Mesendoderm (in vitro differentiated cells): ENCODE measurements at regions not wholly inside any gene's neighbourhood (a gene's known extent, or its start where the extent isn't known, plus 50 kb on each side); places are given as distances from the start of the nearest gene placed in this dataset.

ENCODE experiments used
- DNase-seq: peaks from one replicate; pipeline ENCODE4 v3.0.0; 2013
- H2AK5ac ChIP-seq: 2 replicates; pipeline ENCODE4 v1.6.1; 2013; ENCODE audit warnings: low read length, inconsistent platforms
- H2BK120ac ChIP-seq: 2 replicates; pipeline ENCODE4 v1.6.1; 2013; ENCODE audit warnings: low read depth, mild to moderate bottlenecking, low read length, moderate library complexity, mixed read lengths
- H2BK15ac ChIP-seq: replicated peaks from 2 replicates; pipeline ENCODE4 v1.6.1; 2013; ENCODE audit warnings: low read depth, mild to moderate bottlenecking, moderate library complexity
- H2BK5ac ChIP-seq: 2 replicates; pipeline ENCODE4 v1.6.1; 2013; ENCODE audit warnings: low read length, inconsistent platforms
- H3K18ac ChIP-seq: 2 replicates; pipeline ENCODE4 v1.6.1; 2013; ENCODE audit warnings: mild to moderate bottlenecking, low read length, mixed read lengths
- H3K23ac ChIP-seq: one replicate; pipeline ENCODE4 v1.6.1; 2013; ENCODE audit warnings: low read length
- H3K27ac ChIP-seq: 2 replicates; pipeline ENCODE4 v1.5.1; 2013; ENCODE audit warnings: low read depth, mild to moderate bottlenecking, inconsistent platforms, low read length, moderate library complexity
- H3K27me3 ChIP-seq: 2 replicates; pipeline ENCODE4 v1.6.1; 2013; ENCODE audit warnings: low read length, control low read depth, mild to moderate bottlenecking, inconsistent platforms; ENCODE audit not compliant: insufficient read depth, poor library complexity
- H3K36me3 ChIP-seq: 2 replicates; pipeline ENCODE4 v1.6.1; 2013; ENCODE audit warnings: low read length, inconsistent platforms; ENCODE audit not compliant: control insufficient read depth, insufficient read depth
- H3K4ac ChIP-seq: one replicate; pipeline ENCODE4 v1.6.1; 2013; ENCODE audit warnings: low read depth, mild to moderate bottlenecking, low read length, moderate library complexity
- H3K4me1 ChIP-seq: 2 replicates; pipeline ENCODE4 v1.6.1; 2013; ENCODE audit warnings: low read depth, low read length, inconsistent platforms; ENCODE audit not compliant: control insufficient read depth
- H3K4me2 ChIP-seq: 2 replicates; pipeline ENCODE4 v1.6.1; 2013; ENCODE audit warnings: low read length
- H3K4me3 ChIP-seq: 2 replicates; pipeline ENCODE4 v1.5.1; 2013; ENCODE audit warnings: mild to moderate bottlenecking, low read length
- H3K56ac ChIP-seq: one replicate; pipeline ENCODE4 v1.6.1; 2013; ENCODE audit warnings: low read length
- H3K79me1 ChIP-seq: 2 replicates; pipeline ENCODE4 v1.6.1; 2013; ENCODE audit warnings: low read length, inconsistent platforms
- H3K79me2 ChIP-seq: 2 replicates; pipeline ENCODE4 v1.6.1; 2013; ENCODE audit warnings: mild to moderate bottlenecking, low read length; ENCODE audit not compliant: control insufficient read depth, insufficient read depth
- H3K9ac ChIP-seq: 2 replicates; pipeline ENCODE4 v1.6.1; 2013; ENCODE audit warnings: low read length, inconsistent platforms
- H4K5ac ChIP-seq: one replicate; pipeline ENCODE4 v1.6.1; 2013; ENCODE audit warnings: low read length
- H4K8ac ChIP-seq: one replicate; pipeline ENCODE4 v1.6.1; 2013; ENCODE audit warnings: low read depth, mild to moderate bottlenecking, control low read depth, low read length, moderate library complexity
- WGBS: extraction: QIAGEN DNeasy Blood & Tissue Kit; methylation state at CpG from one replicate; pipeline ENCODE4 v1.1.7; 2013; ENCODE audit warnings: low lambda C conversion rate, missing lambda C conversion rate; ENCODE audit not compliant: insufficient coverage; ENCODE audit errors: extremely low coverage; 5-methylcytosine and 5-hydroxymethylcytosine counted together

DNA sequence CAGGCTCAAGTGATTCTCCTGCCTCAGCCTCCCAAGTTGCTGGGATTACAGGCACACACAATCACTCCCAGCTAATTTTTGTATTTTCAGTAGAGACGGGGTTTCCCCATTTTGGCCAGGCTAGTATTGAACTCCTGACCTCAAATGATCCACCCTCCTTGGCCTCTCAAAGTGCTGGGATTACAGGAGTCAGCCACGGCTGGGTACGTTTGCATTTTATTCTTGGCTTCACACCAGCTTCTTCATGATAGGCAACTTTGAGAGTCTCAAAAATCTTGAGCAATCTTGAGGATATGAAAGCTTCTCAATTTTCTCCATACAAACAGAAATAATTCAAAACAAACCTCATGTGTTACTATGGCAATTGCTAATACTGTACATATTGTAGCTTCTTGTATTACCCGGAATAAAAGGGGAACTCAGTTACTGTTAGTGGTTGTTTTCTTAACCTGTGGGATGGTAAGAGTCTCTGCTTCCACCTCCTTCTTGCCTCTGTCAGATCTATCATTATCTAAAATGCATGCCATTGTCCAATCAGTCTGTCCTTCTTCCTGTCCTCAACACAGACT is 102.9 kb upstream of the SYT4 start:
- Histone ChIP-seq H2BK5ac (no peak overlapping the region), H3K27ac (no peak overlapping the region), H3K18ac (no peak overlapping the region), H3K4me3 (no peak overlapping the region), H3K79me2 (no peaks in the 10 kb centered on the region), H3K4me2 (no peak overlapping the region), H4K5ac (no peak overlapping the region), H3K36me3 (no peaks in the 10 kb centered on the region), H3K4me1 (no peaks in the 10 kb centered on the region), H2BK120ac (no peak overlapping the region), H3K56ac (no peak overlapping the region), H3K23ac (no peak overlapping the region), H3K4ac (no peak overlapping the region), H3K79me1 (no peaks in the 10 kb centered on the region), H3K9ac (no peak overlapping the region), H3K27me3 (no peaks in the 10 kb centered on the region), H4K8ac (no peak overlapping the region), H2BK15ac (no peak overlapping the region), H2AK5ac (no peak overlapping the region)
- DNase-seq: no peak
- no CpG with 5 or more reads among the region's 4 CpGs for WGBS

DNA sequence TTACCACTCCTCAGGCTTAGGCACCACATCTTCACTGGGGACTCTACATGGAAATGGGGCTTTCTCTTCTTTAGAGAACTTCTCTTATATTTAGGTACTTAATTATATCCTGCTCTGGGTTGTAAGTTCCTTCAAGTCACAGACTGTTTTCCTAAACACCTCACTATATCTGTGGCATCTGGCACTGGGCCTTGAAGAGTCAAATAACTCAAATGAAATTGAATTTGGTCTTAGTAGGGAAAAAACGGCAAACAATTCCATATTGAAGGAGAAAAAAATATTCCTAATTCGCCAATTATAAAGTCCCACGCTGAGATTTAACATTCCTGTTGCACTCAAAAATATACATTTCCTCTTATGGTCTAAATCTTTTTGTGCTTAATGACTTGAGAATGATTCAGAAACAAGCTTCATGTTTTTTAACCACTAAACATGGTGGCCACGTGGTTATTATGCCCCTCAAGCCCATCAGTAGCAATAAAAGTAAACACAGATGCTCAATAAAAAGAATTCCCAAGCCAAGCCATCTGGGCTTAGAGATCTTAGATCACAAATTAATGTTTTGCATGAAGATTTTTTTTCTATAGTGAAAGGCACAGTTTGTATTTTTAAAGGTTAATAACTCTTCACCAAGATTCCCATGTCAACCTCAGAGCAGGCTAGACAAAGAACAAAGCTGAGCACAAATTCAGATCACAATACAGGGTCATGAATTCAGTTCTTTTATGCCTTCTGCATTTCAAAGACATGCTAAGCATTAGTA is 105.5 kb upstream of the SYT4 start:
- Histone ChIP-seq H3K4me3 (no peak overlapping the region), H3K4me1 (no peaks in the 10 kb centered on the region), H2BK15ac (no peak overlapping the region), H3K4ac (no peak overlapping the region), H3K79me1 (no peaks in the 10 kb centered on the region), H3K27ac (no peak overlapping the region), H4K8ac (no peak overlapping the region), H3K23ac (no peak overlapping the region), H4K5ac (no peak overlapping the region), H3K4me2 (no peak overlapping the region), H3K79me2 (no peaks in the 10 kb centered on the region), H3K27me3 (no peaks in the 10 kb centered on the region), H2BK120ac (no peak overlapping the region), H3K56ac (no peak overlapping the region), H3K9ac (no peak overlapping the region), H2AK5ac (no peak overlapping the region), H2BK5ac (no peak overlapping the region), H3K18ac (no peak overlapping the region), H3K36me3 (no peaks in the 10 kb centered on the region)
- no CpG with 5 or more reads among the region's 4 CpGs for WGBS
- DNase-seq: no peak

DNA sequence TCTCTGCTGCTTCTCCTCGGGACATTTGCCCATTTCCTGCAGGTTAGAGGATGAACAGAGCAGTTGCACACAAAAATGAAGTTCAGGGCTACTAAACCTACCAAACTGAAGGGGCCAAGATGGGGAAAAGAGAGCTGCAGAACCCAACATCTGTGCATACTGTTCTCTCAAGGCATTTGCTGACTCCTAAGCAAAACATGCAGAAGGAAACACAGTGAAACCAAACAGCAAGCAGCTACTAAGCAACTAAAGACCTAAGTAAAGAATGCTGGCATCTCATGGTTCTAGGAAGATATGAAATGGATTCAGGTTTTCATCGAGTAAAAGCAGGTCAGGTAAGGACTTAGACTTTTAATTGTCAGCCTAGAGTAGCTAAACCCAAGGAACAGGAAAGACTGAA is 111.9 kb upstream of the SYT4 start:
- H3K79me1 ChIP-seq: no peaks in the 10 kb centered on the region
- no peak overlapping the region for H4K8ac ChIP-seq
- no CpG with 5 or more reads among the region's 2 CpGs for WGBS
- H3K4me2 ChIP-seq: no peak overlapping the region
- no peak overlapping the region for H3K9ac ChIP-seq
- H3K27me3 ChIP-seq: no peaks in the 10 kb centered on the region
- no peak overlapping the region for H3K23ac ChIP-seq
- no peaks in the 10 kb centered on the region for H3K4me1 ChIP-seq
- H2BK5ac ChIP-seq: no peak overlapping the region
- no peak overlapping the region for H2BK15ac ChIP-seq
- H2AK5ac ChIP-seq: no peak overlapping the region
- H3K4ac ChIP-seq: no peak overlapping the region
- no peak overlapping the region for H3K4me3 ChIP-seq
- H3K27ac ChIP-seq: no peak overlapping the region
- no peaks in the 10 kb centered on the region for H3K79me2 ChIP-seq
- H2BK120ac ChIP-seq: no peak overlapping the region
- peak; percentile 17 for DNase-seq
- H3K36me3 ChIP-seq: no peaks in the 10 kb centered on the region
- H4K5ac ChIP-seq: no peak overlapping the region
- no peak overlapping the region for H3K18ac ChIP-seq
- H3K56ac ChIP-seq: no peak overlapping the region

DNA sequence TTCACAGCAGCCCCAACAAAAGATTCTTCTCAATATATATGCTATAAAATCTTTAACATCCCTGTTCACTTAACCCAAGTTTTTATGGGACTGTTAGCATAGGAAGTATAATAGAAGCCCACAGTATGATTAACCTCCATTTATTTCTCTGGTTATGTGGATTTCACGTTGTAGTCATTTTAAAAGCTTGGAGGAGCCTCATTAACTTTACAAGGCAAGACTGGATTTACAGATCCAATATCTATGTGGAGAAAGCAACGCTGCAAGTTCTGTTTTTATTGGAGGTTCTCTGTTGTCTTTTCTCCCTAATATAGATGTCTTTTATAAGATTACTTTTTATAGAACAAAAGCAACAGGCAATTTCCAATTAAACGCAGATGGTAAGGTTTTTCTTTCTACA is 114.9 kb upstream of the SYT4 start:
- H3K36me3 ChIP-seq: no peaks in the 10 kb centered on the region

GRCh38 chr18:43393174-43393573 is 115.9 kb upstream of the SYT4 start:
- no peak for DNase-seq
- no peak overlapping the region for H3K9ac ChIP-seq
- no peak overlapping the region for H2BK5ac ChIP-seq
- no peaks in the 10 kb centered on the region for H3K79me1 ChIP-seq
- H2AK5ac ChIP-seq: no peak overlapping the region
- H3K27me3 ChIP-seq: no peaks in the 10 kb centered on the region
- H3K18ac ChIP-seq: no peak overlapping the region
- H3K79me2 ChIP-seq: no peaks in the 10 kb centered on the region
- no peak overlapping the region for H3K4ac ChIP-seq
- no peak overlapping the region for H4K5ac ChIP-seq
- H3K56ac ChIP-seq: no peak overlapping the region
- H2BK120ac ChIP-seq: no peak overlapping the region
- H3K4me3 ChIP-seq: no peak overlapping the region
- no peak overlapping the region for H3K27ac ChIP-seq
- H3K4me2 ChIP-seq: no peak overlapping the region
- no peaks in the 10 kb centered on the region for H3K36me3 ChIP-seq
- no CpG with 5 or more reads among the region's 2 CpGs for WGBS
- no peak overlapping the region for H3K23ac ChIP-seq
- no peak overlapping the region for H4K8ac ChIP-seq
- H3K4me1 ChIP-seq: no peaks in the 10 kb centered on the region
- H2BK15ac ChIP-seq: no peak overlapping the region

More for the DNA sequence above, 114.9 kb upstream of the SYT4 start:
- H4K8ac ChIP-seq: no peak overlapping the region
- no peak overlapping the region for H3K4me3 ChIP-seq
- H3K79me1 ChIP-seq: no peaks in the 10 kb centered on the region
- H3K27ac ChIP-seq: no peak overlapping the region
- no peak overlapping the region for H3K56ac ChIP-seq
- no CpG with 5 or more reads among the region's 3 CpGs for WGBS
- H3K23ac ChIP-seq: no peak overlapping the region
- H2AK5ac ChIP-seq: no peak overlapping the region
- no peak overlapping the region for H3K4ac ChIP-seq
- no peak overlapping the region for H3K9ac ChIP-seq
- no peaks in the 10 kb centered on the region for H3K4me1 ChIP-seq
- H3K4me2 ChIP-seq: no peak overlapping the region
- no peak overlapping the region for H2BK15ac ChIP-seq
- H3K18ac ChIP-seq: no peak overlapping the region
- H4K5ac ChIP-seq: no peak overlapping the region
- no peaks in the 10 kb centered on the region for H3K79me2 ChIP-seq
- H2BK5ac ChIP-seq: no peak overlapping the region
- no peak overlapping the region for H2BK120ac ChIP-seq
- no peaks in the 10 kb centered on the region for H3K27me3 ChIP-seq
- no peak for DNase-seq

DNA sequence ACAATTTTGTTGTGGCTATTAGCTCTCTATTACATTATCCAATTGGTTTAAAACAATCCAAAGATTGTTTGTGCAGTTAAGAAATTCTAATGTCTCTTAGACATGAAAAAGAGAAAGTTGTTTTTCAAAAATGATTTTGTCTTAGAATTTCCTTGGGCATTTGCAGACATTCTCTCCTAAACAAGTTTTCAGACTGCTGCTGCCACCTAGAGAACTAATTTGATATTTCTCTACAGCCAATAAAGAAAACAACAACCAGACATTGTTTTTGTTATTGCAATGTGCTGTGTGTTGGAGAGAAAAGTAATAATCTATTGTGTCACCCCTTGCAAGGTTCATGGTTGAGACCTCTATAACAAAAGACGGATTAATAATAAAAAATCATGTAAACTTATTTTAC is 119.0 kb upstream of the SYT4 start:
- Histone ChIP-seq H3K79me1 (no peaks in the 10 kb centered on the region), H3K4me3 (no peak overlapping the region)

More for the DNA sequence above, 119.0 kb upstream of the SYT4 start:
- Histone ChIP-seq H2BK15ac (no peak overlapping the region), H2BK120ac (no peak overlapping the region), H2BK5ac (no peak overlapping the region), H3K4me2 (no peak overlapping the region), H2AK5ac (no peak overlapping the region), H4K8ac (no peak overlapping the region), H3K23ac (no peak overlapping the region), H4K5ac (no peak overlapping the region), H3K56ac (no peak overlapping the region), H3K18ac (no peak overlapping the region), H3K36me3 (no peaks in the 10 kb centered on the region), H3K79me2 (no peaks in the 10 kb centered on the region), H3K4ac (no peak overlapping the region), H3K9ac (no peak overlapping the region), H3K27ac (no peak overlapping the region), H3K27me3 (no peaks in the 10 kb centered on the region), H3K4me1 (no peaks in the 10 kb centered on the region)
- WGBS: no CpG with 5 or more reads among the region's 1 CpG
- DNase-seq: peak; percentile 51
